ENCODE measurements at regions not wholly inside any gene's neighbourhood (a gene's known extent, or its start where the extent isn't known, plus 50 kb on each side); places are given as distances from the start of the nearest gene placed in this dataset.

DNA sequence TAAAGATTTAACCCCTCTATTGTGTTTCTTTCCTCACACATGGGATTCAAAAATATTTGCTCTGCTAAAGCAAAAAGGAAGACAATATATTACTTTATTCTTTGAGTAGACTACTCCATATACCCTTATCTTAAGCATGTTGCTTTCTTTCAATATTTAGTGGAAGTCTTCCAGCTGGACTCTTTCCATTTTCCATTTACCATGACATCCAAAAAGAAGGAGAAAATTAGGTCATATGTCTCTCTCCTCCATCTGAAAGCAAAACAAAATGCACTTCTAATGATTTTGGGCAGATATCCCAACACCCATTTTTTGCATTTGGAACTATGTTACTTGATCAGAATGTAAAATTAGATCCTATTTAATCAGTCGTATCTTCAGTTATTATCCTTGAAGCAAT lies 1336.5 kb downstream of the PCDH19 start:
- DNase-seq = no peak

DNA sequence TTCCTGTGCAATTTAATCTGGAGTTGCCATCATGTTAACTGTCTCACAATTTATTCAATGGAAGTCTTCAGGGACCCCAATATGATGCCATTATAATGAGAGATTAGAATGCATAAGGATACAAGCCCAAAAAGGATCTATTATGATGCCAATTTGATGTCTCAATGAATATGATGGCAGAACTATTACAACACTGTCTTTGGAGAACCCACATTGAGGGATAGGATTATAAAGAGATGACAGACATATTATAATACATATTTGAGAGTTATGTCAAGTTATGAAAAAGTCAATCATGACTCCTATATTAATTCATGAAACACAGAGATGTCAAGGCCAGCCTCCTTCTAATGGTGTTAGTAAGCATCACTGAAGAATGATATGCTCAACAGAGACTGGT lies 1358.4 kb downstream of the PCDH19 start:
- DNase-seq = no peak

- DNase-seq = no peak
Measured at GRCh38 chrX:99033226-99033901, 1376.7 kb downstream of the PCDH19 start.

DNA sequence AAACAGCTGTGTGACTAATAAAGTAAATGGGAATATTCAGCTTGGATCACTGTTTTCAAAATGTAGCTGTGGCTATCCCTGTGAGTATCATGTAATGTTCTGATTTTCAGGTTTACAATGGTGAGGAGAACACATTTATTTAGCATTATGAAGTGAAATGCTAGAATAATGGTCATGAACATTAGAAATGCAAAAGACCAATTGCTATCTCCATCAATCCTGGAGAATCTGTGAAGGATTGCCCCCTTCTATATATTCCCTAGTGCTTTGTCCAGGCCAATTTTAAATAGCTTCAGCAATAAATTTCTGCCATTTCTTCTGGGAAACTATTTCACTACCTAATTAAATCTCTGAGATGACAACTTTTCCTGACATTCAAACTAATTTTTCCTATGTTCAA lies 1399.1 kb downstream of the PCDH19 start:
- no peak for DNase-seq

DNA sequence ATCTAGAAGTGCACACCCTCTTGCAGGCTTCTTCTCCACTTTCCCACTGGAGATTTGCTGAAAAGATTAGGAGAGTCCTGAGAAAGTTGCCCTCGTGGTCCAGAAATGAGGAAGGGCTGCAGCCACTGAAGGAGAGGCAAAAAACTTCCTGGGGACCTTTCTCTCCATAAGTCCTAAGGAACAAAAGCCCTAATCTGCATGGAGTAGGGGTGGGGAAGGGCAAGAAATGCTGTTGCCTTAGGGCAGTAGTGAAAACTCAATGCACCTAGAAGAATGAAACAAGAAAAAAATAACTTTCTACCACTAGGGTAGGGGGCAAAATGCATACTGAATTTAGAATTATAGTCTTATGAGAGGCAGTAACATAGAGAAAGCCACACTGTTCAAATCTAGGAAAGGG lies 1408.8 kb downstream of the PCDH19 start:
- DNase-seq = no peak

DNA sequence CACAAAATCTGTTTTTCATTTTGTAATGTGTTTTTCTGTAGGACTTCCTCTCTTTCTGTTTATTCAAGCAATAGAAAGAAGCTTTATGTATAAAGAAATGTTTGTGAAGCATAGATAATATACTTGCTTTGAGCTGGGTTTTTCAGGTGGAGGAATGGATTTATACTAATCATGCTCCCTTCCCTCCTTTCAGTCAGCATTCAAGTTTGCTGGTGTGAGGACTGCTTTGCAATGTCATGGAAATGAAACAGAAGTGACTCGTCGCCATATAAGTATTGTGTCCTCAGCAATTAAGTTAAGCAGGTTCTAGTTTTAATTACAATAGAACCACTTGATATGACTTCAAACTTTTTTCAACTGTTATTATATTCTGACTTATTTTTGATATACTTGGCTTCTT lies 1447.1 kb downstream of the PCDH19 start:
- DNase-seq = no peak

DNA sequence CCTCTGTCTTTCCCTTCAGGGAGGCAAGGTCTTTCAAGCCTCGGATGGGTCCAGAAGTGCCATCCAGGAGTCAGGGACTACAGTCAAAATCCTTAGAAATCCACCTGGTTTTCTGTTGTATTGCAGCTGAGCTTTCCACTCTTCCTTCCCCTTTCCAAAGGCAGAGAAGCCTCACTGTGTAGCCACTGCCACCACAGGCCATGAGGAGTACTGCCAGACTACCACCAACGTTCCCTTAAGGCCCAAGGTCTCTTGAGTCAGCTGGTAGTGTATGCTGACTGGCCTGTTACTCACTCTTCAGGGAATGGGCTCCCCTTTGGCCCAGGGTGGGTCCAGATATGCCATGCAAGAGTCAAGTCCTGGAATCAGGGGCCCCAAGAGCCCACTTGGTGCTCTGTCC lies 1454.1 kb downstream of the PCDH19 start:
- peak; percentile 73 for DNase-seq

- no peak for DNase-seq
Measured at GRCh38 chrX:98939456-98939855, 1470.6 kb downstream of the PCDH19 start.

DNA sequence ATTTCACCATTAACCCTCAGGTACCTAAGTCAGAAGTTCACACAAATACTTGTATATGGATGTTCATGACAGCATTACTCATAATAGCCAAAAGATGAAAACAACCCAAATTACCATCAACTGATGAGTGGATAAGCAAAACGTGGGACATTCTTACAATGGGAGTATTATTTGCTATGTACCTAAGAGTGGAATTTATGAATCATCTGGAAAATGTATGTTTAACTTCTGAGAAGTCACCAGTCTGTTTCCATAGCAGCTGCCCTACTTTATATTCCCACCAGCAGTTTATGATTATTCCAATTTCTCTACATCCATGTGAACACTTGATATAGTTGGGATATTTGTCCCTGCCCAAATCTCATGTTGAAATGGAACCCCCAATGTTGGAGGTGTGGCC lies 1478.9 kb downstream of the PCDH19 start:
- no peak for DNase-seq

GRCh38 chrX:98924511-98924910 lies 1485.6 kb downstream of the PCDH19 start:
- DNase-seq = no peak

DNA sequence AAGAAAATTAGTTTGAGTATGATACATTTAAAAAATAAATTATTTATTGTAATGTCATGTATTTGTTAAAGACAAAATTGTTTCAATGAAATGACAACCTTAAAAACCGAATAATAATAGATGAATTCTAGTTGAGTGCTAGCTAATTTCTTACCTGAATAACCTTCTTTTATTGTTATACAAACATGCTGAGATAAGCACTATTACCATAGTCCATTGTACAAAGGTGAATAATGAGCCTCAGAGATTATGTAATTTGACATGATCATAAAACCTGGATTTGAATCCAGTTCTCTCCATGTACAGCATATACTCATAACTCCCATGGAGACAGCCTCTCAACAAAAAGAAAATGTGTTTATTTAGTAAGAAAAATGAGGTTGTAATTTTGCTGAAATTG lies 1512.9 kb downstream of the PCDH19 start:
- DNase-seq = no peak

DNA sequence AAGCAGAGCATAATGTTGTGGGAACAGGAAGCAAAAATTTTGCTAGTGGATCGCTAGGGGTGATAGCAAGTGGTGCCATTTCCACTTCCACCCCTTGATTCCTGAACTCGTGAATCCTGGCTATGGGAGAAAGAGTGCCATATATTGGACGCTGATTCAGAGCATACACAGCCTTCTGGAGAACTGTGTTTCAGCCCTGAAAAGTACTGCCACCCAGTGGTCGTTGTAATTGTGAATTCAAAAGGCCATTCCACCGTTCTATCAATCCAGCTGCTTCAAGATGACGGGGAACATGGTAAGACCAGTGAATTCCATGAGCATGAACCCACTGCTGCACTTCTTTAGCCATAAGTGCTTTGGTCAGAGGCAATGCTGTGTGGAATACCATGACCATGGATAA lies 1559.4 kb downstream of the PCDH19 start:
- peak; percentile 60 for DNase-seq

All from islet precursor cell (in vitro differentiated cells).